IPS-15b (cell line): ENCODE measurements at regions not wholly inside any gene's neighbourhood (a gene's known extent, or its start where the extent isn't known, plus 50 kb on each side); places are given as distances from the start of the nearest gene placed in this dataset.
"Not testable (repeated sequence)": the region's sequence is repeated elsewhere in the genome, so short reads cannot be mapped to it uniquely, and the experiment has no call there.

Source experiments
- H3K27me3 ChIP-seq: one replicate; pipeline ENCODE4 v1.6.1; 2013; ENCODE audit warnings: low read length; ENCODE audit not compliant: control insufficient read depth, insufficient read depth
- H3K36me3 ChIP-seq: one replicate; pipeline ENCODE4 v1.6.1; 2013; ENCODE audit warnings: low read length; ENCODE audit not compliant: control insufficient read depth, insufficient read depth
- H3K4me1 ChIP-seq: one replicate; pipeline ENCODE4 v1.6.1; 2013; ENCODE audit warnings: mild to moderate bottlenecking, low read length; ENCODE audit not compliant: control insufficient read depth, insufficient read depth
- H3K4me3 ChIP-seq: one replicate; pipeline ENCODE4 v1.5.1; 2013; ENCODE audit warnings: low read depth, low read length
- H3K9ac ChIP-seq: one replicate; pipeline ENCODE4 v1.6.1; 2013; ENCODE audit warnings: low read depth, mild to moderate bottlenecking, low read length
- H3K9me3 ChIP-seq: one replicate; pipeline ENCODE4 v1.6.1; 2013; ENCODE audit warnings: mild to moderate bottlenecking, low read length; ENCODE audit not compliant: control insufficient read depth, insufficient read depth

GRCh38 chr20:61083431-61083830 lies 168.6 kb upstream of the CDH4 start:
- H3K4me1 ChIP-seq: no peaks in the 10 kb centered on the region
- no peak overlapping the region for H3K9ac ChIP-seq
- no peaks in the 10 kb centered on the region for H3K36me3 ChIP-seq
- H3K27me3 ChIP-seq: peaks cover 61% of the 10 kb centered on the region
- no peak overlapping the region for H3K4me3 ChIP-seq
- H3K9me3 ChIP-seq: no peaks in the 10 kb centered on the region

DNA sequence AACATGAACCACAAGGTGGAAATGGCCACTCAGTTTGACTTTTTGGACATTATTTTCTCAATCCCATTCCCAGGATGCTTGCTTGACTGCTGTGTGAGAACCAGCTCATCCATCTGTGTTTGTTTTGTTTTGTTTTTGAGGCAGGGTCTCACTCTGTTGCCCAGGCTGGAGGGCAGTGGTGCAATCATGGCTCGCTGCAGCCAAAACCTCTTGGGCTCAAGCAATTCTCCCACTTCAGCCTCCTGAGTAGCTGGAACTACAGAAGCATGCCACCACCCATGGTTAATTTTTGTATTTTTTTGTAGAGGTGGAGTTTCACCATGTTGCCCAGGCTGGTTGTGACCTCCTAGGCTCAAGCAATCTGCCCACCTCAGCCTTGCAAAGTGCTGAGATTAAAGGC lies 166.0 kb upstream of the CDH4 start:
- Histone ChIP-seq H3K9me3 (no peaks in the 10 kb centered on the region), H3K4me1 (no peaks in the 10 kb centered on the region), H3K4me3 (no peak overlapping the region), H3K36me3 (no peaks in the 10 kb centered on the region), H3K9ac (no peak overlapping the region), H3K27me3 (peaks cover 40% of the 10 kb centered on the region)

GRCh38 chr20:61090541-61090940 lies 161.5 kb upstream of the CDH4 start:
- no peak overlapping the region for H3K4me3 ChIP-seq
- no peaks in the 10 kb centered on the region for H3K36me3 ChIP-seq
- H3K4me1 ChIP-seq: peaks cover 3% of the 10 kb centered on the region
- H3K9me3 ChIP-seq: no peaks in the 10 kb centered on the region
- H3K9ac ChIP-seq: no peak overlapping the region
- H3K27me3 ChIP-seq: peaks cover 26% of the 10 kb centered on the region

- Histone ChIP-seq H3K4me1 (peaks cover 3% of the 10 kb centered on the region), H3K9ac (no peak overlapping the region), H3K4me3 (no peak overlapping the region), H3K27me3 (peaks cover 21% of the 10 kb centered on the region), H3K36me3 (no peaks in the 10 kb centered on the region), H3K9me3 (no peaks in the 10 kb centered on the region)
These were observed 159.8 kb upstream of the CDH4 start for GRCh38 chr20:61092251-61092650.

DNA sequence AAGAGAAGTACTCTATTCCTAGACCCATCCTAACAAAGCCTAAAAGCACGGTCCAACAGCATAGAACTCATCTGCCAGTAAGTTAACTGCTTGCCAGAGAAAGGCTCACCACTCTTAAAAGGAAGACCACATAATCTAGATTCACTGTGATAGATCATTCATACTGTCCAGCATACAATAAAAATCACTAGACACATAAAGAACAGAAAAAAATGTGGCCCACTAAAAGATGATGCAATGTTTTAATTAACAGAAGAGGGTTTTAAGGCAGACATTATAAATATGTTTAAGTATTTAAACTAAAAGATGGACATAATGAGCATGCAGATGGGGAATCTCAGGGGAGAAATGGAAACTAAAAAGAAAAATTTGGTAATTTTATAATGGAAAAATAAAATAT lies 157.5 kb upstream of the CDH4 start:
- Histone ChIP-seq H3K4me1 (peaks cover 3% of the 10 kb centered on the region), H3K9me3 (no peaks in the 10 kb centered on the region), H3K9ac (no peak overlapping the region), H3K36me3 (no peaks in the 10 kb centered on the region), H3K27me3 (peaks cover 25% of the 10 kb centered on the region), H3K4me3 (no peak overlapping the region)

DNA sequence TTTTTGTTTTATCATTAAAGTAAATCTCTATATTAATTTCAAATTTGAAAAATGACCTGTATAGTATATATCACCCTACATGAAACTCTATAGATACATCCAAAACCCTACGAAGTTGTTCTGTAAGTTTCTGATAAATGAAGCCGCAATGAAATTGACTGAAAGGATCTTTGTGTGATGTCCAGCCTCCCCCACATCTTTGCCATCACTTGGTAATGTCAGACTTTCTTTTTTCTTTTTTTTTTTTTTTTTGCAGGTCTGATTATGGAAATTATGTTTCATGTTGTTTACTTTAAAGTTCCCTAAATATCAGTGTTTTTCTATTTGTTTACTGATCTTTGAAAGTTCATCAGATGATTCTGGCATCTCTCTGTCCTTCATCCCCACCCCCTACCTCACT lies 155.6 kb upstream of the CDH4 start:
- H3K4me3 ChIP-seq: no peak overlapping the region
- no peak overlapping the region for H3K9ac ChIP-seq
- H3K36me3 ChIP-seq: no peaks in the 10 kb centered on the region
- H3K4me1 ChIP-seq: peaks cover 3% of the 10 kb centered on the region
- H3K9me3 ChIP-seq: no peaks in the 10 kb centered on the region
- peaks cover 25% of the 10 kb centered on the region for H3K27me3 ChIP-seq

- H3K36me3 ChIP-seq: no peaks in the 10 kb centered on the region
- H3K4me3 ChIP-seq: no peak overlapping the region
- no peaks in the 10 kb centered on the region for H3K9me3 ChIP-seq
- H3K9ac ChIP-seq: no peak overlapping the region
- H3K27me3 ChIP-seq: peaks cover 32% of the 10 kb centered on the region
- H3K4me1 ChIP-seq: no peaks in the 10 kb centered on the region
These were observed 152.3 kb upstream of the CDH4 start for GRCh38 chr20:61099806-61100205.

DNA sequence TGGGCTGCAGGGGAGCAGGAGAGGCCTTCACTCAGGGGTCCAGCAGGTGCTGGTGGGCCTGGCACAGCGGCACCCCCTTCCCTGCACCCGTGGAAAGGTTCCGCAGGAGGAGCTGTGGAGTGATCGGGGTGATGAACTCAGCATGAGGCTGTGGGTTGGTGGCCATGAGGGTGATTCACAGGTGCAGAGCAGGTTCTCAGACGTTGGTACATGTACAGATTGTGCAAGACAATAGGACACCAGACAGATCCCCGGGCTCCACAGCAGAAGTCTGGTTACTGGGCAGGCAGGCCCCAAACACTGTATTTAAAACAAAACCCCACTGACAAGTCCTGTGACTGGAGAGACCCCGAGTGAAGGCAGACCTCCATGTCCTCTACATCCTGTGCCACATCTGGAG lies 151.6 kb upstream of the CDH4 start:
- H3K9me3 ChIP-seq: no peaks in the 10 kb centered on the region
- H3K4me1 ChIP-seq: no peaks in the 10 kb centered on the region
- H3K27me3 ChIP-seq: peaks cover 36% of the 10 kb centered on the region
- no peaks in the 10 kb centered on the region for H3K36me3 ChIP-seq
- H3K4me3 ChIP-seq: no peak overlapping the region
- H3K9ac ChIP-seq: no peak overlapping the region

- peaks cover 36% of the 10 kb centered on the region for H3K27me3 ChIP-seq
These were observed 150.7 kb upstream of the CDH4 start for GRCh38 chr20:61101321-61101720.

GRCh38 chr20:61104232-61104631 lies 147.8 kb upstream of the CDH4 start:
- H3K9me3 ChIP-seq: no peaks in the 10 kb centered on the region
- H3K27me3 ChIP-seq: peaks cover 44% of the 10 kb centered on the region
- H3K4me3 ChIP-seq: no peak overlapping the region
- no peaks in the 10 kb centered on the region for H3K4me1 ChIP-seq
- H3K36me3 ChIP-seq: no peaks in the 10 kb centered on the region
- H3K9ac ChIP-seq: no peak overlapping the region

More at GRCh38 chr20:61101321-61101720, 150.7 kb upstream of the CDH4 start:
- not testable (repeated sequence) for H3K36me3 ChIP-seq, H3K4me3 ChIP-seq, H3K9ac ChIP-seq, H3K4me1 ChIP-seq, H3K9me3 ChIP-seq

DNA sequence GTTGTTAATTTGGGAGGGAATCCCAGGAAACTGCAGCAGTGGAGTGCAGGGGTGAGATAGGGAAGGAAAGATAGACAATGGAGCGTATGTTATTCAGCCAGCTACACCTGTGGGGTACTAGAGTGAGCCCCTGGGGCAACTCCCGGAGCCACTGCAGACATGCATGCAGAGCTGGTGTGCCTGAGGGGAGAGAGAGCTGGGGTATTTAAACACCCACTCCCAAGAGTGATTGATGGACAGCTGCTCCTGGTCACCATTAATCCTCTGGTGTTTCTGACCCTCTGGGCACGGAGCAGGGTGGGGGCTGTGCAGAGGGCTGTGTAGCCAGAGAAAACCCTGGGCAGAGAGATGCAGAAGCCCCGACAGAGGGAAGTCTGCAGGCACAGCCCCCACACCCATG lies 146.7 kb upstream of the CDH4 start:
- Histone ChIP-seq H3K36me3 (no peaks in the 10 kb centered on the region), H3K9me3 (no peaks in the 10 kb centered on the region), H3K9ac (no peak overlapping the region), H3K4me1 (no peaks in the 10 kb centered on the region), H3K27me3 (peaks cover 47% of the 10 kb centered on the region), H3K4me3 (no peak overlapping the region)

DNA sequence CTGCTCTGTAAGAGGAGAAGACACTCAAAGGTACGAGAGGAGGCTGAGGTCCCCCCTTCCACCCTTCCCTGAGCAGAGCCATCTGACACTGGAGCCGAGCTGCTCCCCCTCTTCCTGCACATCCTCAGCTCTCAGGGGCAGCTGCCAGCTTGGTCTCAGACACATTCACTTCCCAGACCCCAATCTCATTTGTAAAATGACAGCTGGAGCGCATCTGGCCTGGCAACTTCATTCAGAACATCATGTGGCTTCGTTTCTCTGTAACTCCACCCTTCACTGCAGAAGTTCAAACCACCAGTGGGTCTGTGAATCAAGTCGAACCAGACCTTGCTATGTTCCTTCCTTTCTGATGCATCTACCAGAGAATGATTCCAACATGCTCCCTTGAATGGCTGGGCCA lies 145.6 kb upstream of the CDH4 start:
- no peaks in the 10 kb centered on the region for H3K4me1 ChIP-seq
- H3K9ac ChIP-seq: no peak overlapping the region
- no peak overlapping the region for H3K4me3 ChIP-seq
- peaks cover 50% of the 10 kb centered on the region for H3K27me3 ChIP-seq
- no peaks in the 10 kb centered on the region for H3K36me3 ChIP-seq
- no peaks in the 10 kb centered on the region for H3K9me3 ChIP-seq
